Hepatocyte (in vitro differentiated cells): ENCODE measurements at regions not wholly inside any gene's neighbourhood (a gene's known extent, or its start where the extent isn't known, plus 50 kb on each side); places are given as distances from the start of the nearest gene placed in this dataset.

Source experiments
- DNase-seq: peaks from one replicate; pipeline ENCODE4 v3.0.0-alpha.2; 2016; ENCODE audit warnings: low spot score
- H2AFZ ChIP-seq: fragments of 200-600 bp; sonication (generic); 2 replicates; pipeline ENCODE4 v1.6.0; 2016; ENCODE audit warnings: antibody characterized with exemption, mild to moderate bottlenecking
- H3K27ac ChIP-seq: fragments of 200-600 bp; sonication (generic); 2 replicates; pipeline ENCODE4 v1.5.1; 2016; ENCODE audit warnings: mild to moderate bottlenecking
- H3K27me3 ChIP-seq: fragments of 200-600 bp; sonication (generic); 2 replicates; pipeline ENCODE4 v1.6.1; 2016
- H3K36me3 ChIP-seq: fragments of 200-600 bp; sonication (generic); replicated peaks from 2 replicates; pipeline ENCODE4 v1.5.1; 2016; ENCODE audit warnings: low read depth; ENCODE audit not compliant: insufficient read depth
- H3K4me1 ChIP-seq: fragments of 200-600 bp; sonication (generic); 2 replicates; pipeline ENCODE4 v1.5.1; 2016; ENCODE audit warnings: mild to moderate bottlenecking, moderate library complexity; ENCODE audit not compliant: insufficient read depth
- H3K4me2 ChIP-seq: fragments of 200-600 bp; sonication (generic); 2 replicates; pipeline ENCODE4 v1.6.0; 2016
- H3K4me3 ChIP-seq: fragments of 200-600 bp; sonication (generic); 2 replicates; pipeline ENCODE4 v1.5.1; 2016; ENCODE audit warnings: mild to moderate bottlenecking
- H3K79me2 ChIP-seq: fragments of 200-600 bp; sonication (generic); 2 replicates; pipeline ENCODE4 v1.6.0; 2017; ENCODE audit warnings: mild to moderate bottlenecking
- H3K9me2 ChIP-seq: fragments of 200-600 bp; sonication (generic); replicated peaks from 2 replicates; pipeline ENCODE4 v1.6.0; 2017; ENCODE audit warnings: mild to moderate bottlenecking; ENCODE audit not compliant: insufficient read depth
- H3K9me3 ChIP-seq: fragments of 200-600 bp; sonication (generic); 2 replicates; pipeline ENCODE4 v1.5.1; 2016; ENCODE audit warnings: low read depth, mild to moderate bottlenecking
- H4K20me1 ChIP-seq: fragments of 200-600 bp; sonication (generic); 2 replicates; pipeline ENCODE4 v1.6.0; 2016; ENCODE audit warnings: mild to moderate bottlenecking; ENCODE audit not compliant: insufficient read depth, poor library complexity, severe bottlenecking
- EZH2 ChIP-seq: fragments of 200-600 bp; sonication (generic); IDR thresholded peaks from 2 replicates; pipeline ENCODE4 v1.6.1; 2016; ENCODE audit warnings: antibody characterized with exemption, mild to moderate bottlenecking, borderline replicate concordance
- EZH2phosphoT487 ChIP-seq: fragments of 200-600 bp; sonication (generic); IDR thresholded peaks from one replicate; pipeline ENCODE4 v1.6.1; 2018; ENCODE audit warnings: antibody characterized with exemption, mild to moderate bottlenecking, low read depth, moderate library complexity; ENCODE audit not compliant: unreplicated experiment, severe bottlenecking
- WGBS: methylation state at CpG from one replicate; pipeline ENCODE4 v1.1.6; 2016; ENCODE audit warnings: low lambda C conversion rate; ENCODE audit errors: missing lambda C conversion rate; 5-methylcytosine and 5-hydroxymethylcytosine counted together
- TF ChIP-seq, protein P1 (sequence below): fragments of 200-600 bp; sonication (generic); IDR thresholded peaks from 2 replicates; pipeline ENCODE4 v1.5.1; 2016; ENCODE audit warnings: antibody characterized with exemption, mild to moderate bottlenecking; ENCODE audit not compliant: poor library complexity

DNA sequence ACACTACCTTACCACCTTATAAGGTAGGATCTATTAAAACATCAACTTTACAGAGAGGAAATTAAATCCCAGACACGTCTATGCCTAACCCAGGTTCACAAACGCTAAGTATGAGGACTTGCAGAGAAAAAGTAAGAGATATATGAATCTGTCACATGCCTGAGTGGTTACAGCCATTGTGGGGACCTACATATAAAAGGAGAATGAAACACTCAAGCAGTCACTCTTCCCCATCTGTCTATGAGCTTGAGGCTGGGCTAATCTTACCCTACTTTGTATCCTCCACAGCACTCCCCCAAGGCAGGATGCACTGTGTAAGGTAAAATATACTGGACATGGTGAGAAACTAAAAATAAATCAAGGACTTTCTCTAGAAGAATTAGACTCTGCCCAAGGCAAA is 339.9 kb downstream of the HNRNPD start:
- Histone ChIP-seq H3K4me3 (no peak overlapping the region), H3K4me2 (no peak overlapping the region), H3K9me3 (no peaks in the 10 kb centered on the region), H3K36me3 (no peaks in the 10 kb centered on the region), H4K20me1 (no peaks in the 10 kb centered on the region), H3K27me3 (no peaks in the 10 kb centered on the region), H3K4me1 (no peaks in the 10 kb centered on the region), H3K79me2 (peaks cover 47% of the 10 kb centered on the region), H3K27ac (no peak overlapping the region), H2AFZ (no peak overlapping the region), H3K9me2 (no peaks in the 10 kb centered on the region)
- TF ChIP-seq EZH2phosphoT487 (no peak), EZH2 (no peak)
- TF ChIP-seq, protein P1, sequence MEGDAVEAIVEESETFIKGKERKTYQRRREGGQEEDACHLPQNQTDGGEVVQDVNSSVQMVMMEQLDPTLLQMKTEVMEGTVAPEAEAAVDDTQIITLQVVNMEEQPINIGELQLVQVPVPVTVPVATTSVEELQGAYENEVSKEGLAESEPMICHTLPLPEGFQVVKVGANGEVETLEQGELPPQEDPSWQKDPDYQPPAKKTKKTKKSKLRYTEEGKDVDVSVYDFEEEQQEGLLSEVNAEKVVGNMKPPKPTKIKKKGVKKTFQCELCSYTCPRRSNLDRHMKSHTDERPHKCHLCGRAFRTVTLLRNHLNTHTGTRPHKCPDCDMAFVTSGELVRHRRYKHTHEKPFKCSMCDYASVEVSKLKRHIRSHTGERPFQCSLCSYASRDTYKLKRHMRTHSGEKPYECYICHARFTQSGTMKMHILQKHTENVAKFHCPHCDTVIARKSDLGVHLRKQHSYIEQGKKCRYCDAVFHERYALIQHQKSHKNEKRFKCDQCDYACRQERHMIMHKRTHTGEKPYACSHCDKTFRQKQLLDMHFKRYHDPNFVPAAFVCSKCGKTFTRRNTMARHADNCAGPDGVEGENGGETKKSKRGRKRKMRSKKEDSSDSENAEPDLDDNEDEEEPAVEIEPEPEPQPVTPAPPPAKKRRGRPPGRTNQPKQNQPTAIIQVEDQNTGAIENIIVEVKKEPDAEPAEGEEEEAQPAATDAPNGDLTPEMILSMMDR, result no peak
- DNase-seq, result no peak
- 72% methylated on average over 2 of the region's 2 CpGs for WGBS

DNA sequence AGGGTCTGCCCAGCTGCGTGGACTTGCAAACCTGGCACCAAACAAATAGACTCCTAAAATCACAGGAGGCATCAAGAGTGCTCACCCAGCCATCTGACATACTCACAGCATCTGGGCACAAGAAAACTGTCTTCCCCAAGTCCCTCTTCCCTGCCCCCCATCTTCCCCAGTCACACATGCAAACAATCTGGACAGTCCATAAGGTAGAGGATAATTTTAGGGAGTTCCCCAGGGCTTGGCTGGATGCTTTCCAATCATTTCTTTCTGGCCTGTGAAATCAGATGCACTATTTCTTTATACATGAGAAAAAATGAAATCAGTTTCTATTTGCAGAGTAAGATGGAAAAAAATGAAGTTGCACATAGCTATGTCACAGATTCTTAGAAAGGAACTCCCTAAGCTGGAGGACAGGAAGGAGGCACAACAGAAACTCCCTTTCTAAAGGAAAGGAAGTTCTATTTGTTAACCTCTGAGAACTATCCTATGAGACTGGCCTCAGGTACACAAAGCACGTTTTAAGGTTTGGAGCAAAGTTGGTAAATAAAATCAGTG is 342.3 kb downstream of the HNRNPD start:
- H3K79me2 ChIP-seq, result peaks cover 26% of the 10 kb centered on the region
- H3K27ac ChIP-seq, result no peak overlapping the region
- H3K4me1 ChIP-seq, result no peaks in the 10 kb centered on the region
- no peaks in the 10 kb centered on the region for H3K36me3 ChIP-seq
- no peak for TF ChIP-seq EZH2phosphoT487
- no peaks in the 10 kb centered on the region for H4K20me1 ChIP-seq
- H3K9me3 ChIP-seq, result no peaks in the 10 kb centered on the region
- no peaks in the 10 kb centered on the region for H3K27me3 ChIP-seq
- H2AFZ ChIP-seq, result no peak overlapping the region
- H3K4me2 ChIP-seq, result no peak overlapping the region
- no peak overlapping the region for H3K4me3 ChIP-seq
- 86% methylated on average over 2 of the region's 2 CpGs for WGBS
- H3K9me2 ChIP-seq, result no peaks in the 10 kb centered on the region
- DNase-seq, result no peak

DNA sequence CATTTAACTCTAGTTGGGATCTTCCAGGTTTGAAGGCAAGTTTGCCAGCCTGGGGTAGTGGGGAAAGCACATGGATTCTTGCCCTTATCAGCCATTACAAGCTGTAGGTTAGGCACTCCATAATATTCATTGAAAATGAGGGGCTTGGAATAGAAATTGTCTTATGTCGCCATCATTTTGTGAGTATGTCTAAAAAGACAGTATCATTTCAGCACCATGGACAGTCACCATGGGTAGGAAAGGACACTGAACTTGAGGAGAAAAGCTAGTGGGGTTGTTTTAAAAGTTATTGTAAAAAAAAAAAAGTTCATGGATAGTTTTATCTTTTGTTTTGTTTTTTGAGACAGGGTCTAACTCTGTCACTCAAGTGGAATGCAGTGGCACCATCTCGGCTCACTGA is 356.1 kb downstream of the HNRNPD start:
- DNase-seq, result peak; percentile 68
- TF ChIP-seq, protein P1, result no peak
- TF ChIP-seq EZH2phosphoT487 (no peak), EZH2 (no peak)

DNA sequence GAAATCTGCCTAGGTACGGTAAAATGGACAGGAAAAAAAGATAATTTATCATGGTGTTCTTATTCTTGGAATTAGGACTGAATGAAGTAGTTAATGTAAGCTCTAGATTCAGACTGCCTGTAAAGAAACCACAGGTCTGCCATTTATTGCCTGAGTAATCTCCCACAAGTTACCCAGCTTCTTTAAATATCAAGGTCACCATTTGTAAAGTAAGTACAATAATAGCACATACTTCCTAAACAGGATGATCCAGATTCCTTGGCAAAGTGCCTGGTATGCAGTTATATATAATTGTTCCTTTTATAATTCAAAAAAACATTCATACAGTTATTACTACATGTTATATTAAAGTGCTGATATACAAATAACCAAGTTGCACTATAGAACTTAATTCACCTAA is 368.6 kb downstream of the HNRNPD start:
- Histone ChIP-seq H3K36me3 (no peaks in the 10 kb centered on the region), H3K27me3 (no peaks in the 10 kb centered on the region), H3K27ac (no peak overlapping the region), H4K20me1 (no peaks in the 10 kb centered on the region), H3K79me2 (no peaks in the 10 kb centered on the region), H3K9me3 (no peaks in the 10 kb centered on the region), H3K4me2 (no peak overlapping the region), H2AFZ (no peak overlapping the region), H3K4me1 (peaks cover 6% of the 10 kb centered on the region), H3K4me3 (no peak overlapping the region), H3K9me2 (no peaks in the 10 kb centered on the region)
- no peak for DNase-seq
- WGBS, result 44% methylated on average over 1 of the region's 1 CpG
- TF ChIP-seq, protein P1, result no peak
- no peak for TF ChIP-seq EZH2

More for the DNA sequence above, 356.1 kb downstream of the HNRNPD start:
- Histone ChIP-seq H3K79me2 (peaks cover 3% of the 10 kb centered on the region), H3K9me3 (no peaks in the 10 kb centered on the region), H3K4me2 (no peak overlapping the region), H3K27ac (no peak overlapping the region), H3K9me2 (peaks cover 6% of the 10 kb centered on the region), H2AFZ (no peak overlapping the region), H3K27me3 (no peaks in the 10 kb centered on the region), H3K4me3 (no peak overlapping the region), H3K36me3 (no peaks in the 10 kb centered on the region), H3K4me1 (no peaks in the 10 kb centered on the region), H4K20me1 (no peaks in the 10 kb centered on the region)
- WGBS, result 85% methylated on average over 2 of the region's 2 CpGs
